B cell (primary cell): ENCODE measurements at regions not wholly inside any gene's neighbourhood (a gene's known extent, or its start where the extent isn't known, plus 50 kb on each side); places are given as distances from the start of the nearest gene placed in this dataset.

Experiments used
- ATAC-seq: fragments of 200-7000 bp; cut with Tn5 transposase; one replicate; pipeline ENCODE4 v1.10.0; 2021; ENCODE audit warnings: low read depth, mild to moderate bottlenecking, moderate number of reproducible peaks, moderate library complexity
- CTCF ChIA-PET: fragments of 350-600 bp; sonication (Branson Sonifier 250); formaldehyde crosslinking; loops from one replicate; lab custom pipeline; 2021; ENCODE audit warnings: antibody characterized with exemption, inconsistent platforms; lab: Charles Lee
- POLR2A ChIA-PET: fragments of 350-600 bp; sonication (Branson Sonifier 250); formaldehyde crosslinking; loops from one replicate; lab custom pipeline; 2021; ENCODE audit warnings: antibody characterized with exemption; lab: Charles Lee
- DNase-seq: peaks from one replicate; pipeline ENCODE4 v3.0.0; 2013
- H2AFZ ChIP-seq: 2 replicates; pipeline ENCODE4 v1.6.1; 2012; ENCODE audit warnings: mild to moderate bottlenecking, low read depth, low read length; ENCODE audit not compliant: insufficient read depth, poor library complexity, severe bottlenecking
- H3K27ac ChIP-seq, 2 donors: 1 replicate in 1 of 2; 2 replicates in 1 of 2; pipeline ENCODE4 v1.5.1; 2012 to 2013; ENCODE audit warnings: low read length in 2 of 2, mild to moderate bottlenecking in 2 of 2, moderate library complexity in 1 of 2
- H3K27me3 ChIP-seq, 4 experiments: fragments of 200-600 bp in 1 of 4; sonication (generic) in 1 of 4; replicated peaks in 1 of 4; 1 replicate in 2 of 4; 2 replicates in 2 of 4; pipeline versions ENCODE4 v1.6.1 to v1.7.0; 2013 to 2016; ENCODE audit warnings: low read length in 3 of 4, mild to moderate bottlenecking in 2 of 4, mixed read lengths in 1 of 4, moderate library complexity in 1 of 4; ENCODE audit not compliant: insufficient read depth in 4 of 4, control insufficient read depth in 3 of 4; ENCODE audit errors: control extremely low read depth in 1 of 4
- H3K36me3 ChIP-seq, 2 experiments: replicated peaks in 1 of 2; 1 replicate in 1 of 2; 2 replicates in 1 of 2; pipeline versions ENCODE4 v1.6.1 to v1.7.1; 2013; ENCODE audit warnings: low read length in 1 of 2; ENCODE audit not compliant: insufficient read depth in 2 of 2, control insufficient read depth in 1 of 2; ENCODE audit errors: control extremely low read depth in 1 of 2, extremely low read depth in 1 of 2
- H3K4me1 ChIP-seq, 2 donors: fragments of 200-600 bp in 1 of 2; sonication (generic) in 1 of 2; 1 replicate in 1 of 2; 2 replicates in 1 of 2; pipeline versions ENCODE4 v1.5.1 to v1.6.1; 2013 to 2017; ENCODE audit warnings: low read length in 2 of 2; ENCODE audit not compliant: control insufficient read depth in 2 of 2, insufficient read depth in 2 of 2
- H3K4me2 ChIP-seq: replicated peaks from 2 replicates; pipeline ENCODE3; 2012; ENCODE audit warnings: mild to moderate bottlenecking, low read depth, low read length; ENCODE audit not compliant: poor library complexity, severe bottlenecking
- H3K4me3 ChIP-seq, 5 experiments: fragments of 200-600 bp in 1 of 5; sonication (generic) in 1 of 5; 1 replicate in 3 of 5; 2 replicates in 2 of 5; pipeline versions ENCODE4 v1.5.1 to v1.7.0; 2011 to 2016; ENCODE audit warnings: low read length in 4 of 5, mild to moderate bottlenecking in 4 of 5, low read depth in 2 of 5, control low read depth in 1 of 5, moderate library complexity in 1 of 5; ENCODE audit not compliant: insufficient read depth in 1 of 5; ENCODE audit errors: control extremely low read depth in 1 of 5, extremely low read depth in 1 of 5
- H3K79me2 ChIP-seq: fragments of 200-600 bp; sonication (generic); one replicate; pipeline ENCODE4 v1.6.0; 2016; ENCODE audit warnings: low read length; ENCODE audit not compliant: control insufficient read depth, insufficient read depth
- H3K9ac ChIP-seq: fragments of 200-600 bp; sonication (generic); 2 replicates; pipeline ENCODE4 v1.6.1; 2017; ENCODE audit warnings: mild to moderate bottlenecking, low read length, moderate library complexity
- H3K9me3 ChIP-seq, 3 donors: one replicate each; pipeline versions ENCODE4 v1.6.1 to v1.7.1; 2013; ENCODE audit warnings: low read length in 2 of 3; ENCODE audit not compliant: control insufficient read depth in 2 of 3, insufficient read depth in 1 of 3; ENCODE audit errors: control extremely low read depth in 1 of 3
- H4K20me1 ChIP-seq: 2 replicates; pipeline ENCODE4 v1.6.0; 2012; ENCODE audit warnings: mild to moderate bottlenecking, low read length; ENCODE audit not compliant: insufficient read depth, control insufficient read depth, poor library complexity, severe bottlenecking
- H3K27ac Mint-ChIP-seq: one replicate; pipeline ENCODE4 v1.8.0; 2021; ENCODE audit warnings: mixed read lengths
- H3K27me3 Mint-ChIP-seq: one replicate; pipeline ENCODE4 v1.8.0; 2021; ENCODE audit warnings: mixed read lengths
- H3K4me1 Mint-ChIP-seq: one replicate; pipeline ENCODE4 v1.8.0; 2021; ENCODE audit warnings: mixed read lengths
- H3K4me3 Mint-ChIP-seq: one replicate; pipeline ENCODE4 v1.8.0; 2021; ENCODE audit warnings: mixed read lengths
- H3K9me3 Mint-ChIP-seq: one replicate; pipeline ENCODE4 v1.8.0; 2022; ENCODE audit warnings: mixed read lengths; ENCODE audit not compliant: insufficient read depth
- EZH2 ChIP-seq: IDR thresholded peaks from 2 replicates; pipeline ENCODE4 v1.6.1; 2012; ENCODE audit warnings: borderline replicate concordance, low read depth, mild to moderate bottlenecking, moderate library complexity, low read length; ENCODE audit not compliant: insufficient read depth, poor library complexity, severe bottlenecking
- WGBS: methylation state at CpG from one replicate; pipeline ENCODE4 v1.1.5; 2013; ENCODE audit warnings: missing lambda C conversion rate; ENCODE audit not compliant: insufficient coverage; 5-methylcytosine and 5-hydroxymethylcytosine counted together
- intact Hi-C: fragments of 100-400 bp; cut with micrococcal nuclease; formaldehyde crosslinking; loops from one replicate; pipeline ENCODE4 v1.10.0; 2022
- TF ChIP-seq, protein P1 (sequence below): fragments of 200-600 bp; IDR thresholded peaks from one replicate; pipeline ENCODE4 v1.8.0; 2022; ENCODE audit warnings: antibody characterized with exemption, mild to moderate bottlenecking

GRCh38 chr4:15235135-15235534, 192.7 kb upstream of the C1QTNF7 start:
- ChIA-PET CTCF (interaction anchor here (1.8 kb wide), 1 partner anchor 10 kb away, joined by 5 read pairs; no protein-coding TSS in a partner anchor), POLR2A (no interaction called here)
- Histone ChIP-seq H3K4me3 (no peak overlapping the region), H4K20me1 (no peaks in the 10 kb centered on the region), H2AFZ (no peak overlapping the region), H3K9me3 (no peaks in the 10 kb centered on the region), H3K4me1 (peaks cover 13 to 16% of the 10 kb centered on the region in 2 donors), H3K4me2 (no peak overlapping the region), H3K79me2 (no peaks in the 10 kb centered on the region), H3K9ac (no peak overlapping the region), H3K36me3 (no peaks in the 10 kb centered on the region), H3K27ac (no peak overlapping the region), H3K27me3 (no peaks in the 10 kb centered on the region)
- H3K9me3 Mint-ChIP-seq, result no peaks in the 10 kb centered on the region
- H3K27me3 Mint-ChIP-seq, result peaks cover 3% of the 10 kb centered on the region
- WGBS, result no CpG with 5 or more reads among the region's 2 CpGs
- no peak overlapping the region for H3K4me3 Mint-ChIP-seq
- H3K27ac Mint-ChIP-seq, result no peak overlapping the region
- intact Hi-C loops, result loop anchor here (10.0 kb wide), 1 partner anchor 1580 kb away; no protein-coding TSS in a partner anchor
- ATAC-seq (no peak), DNase-seq (no peak)
- TF ChIP-seq EZH2, result no peak
- TF ChIP-seq, protein P1, sequence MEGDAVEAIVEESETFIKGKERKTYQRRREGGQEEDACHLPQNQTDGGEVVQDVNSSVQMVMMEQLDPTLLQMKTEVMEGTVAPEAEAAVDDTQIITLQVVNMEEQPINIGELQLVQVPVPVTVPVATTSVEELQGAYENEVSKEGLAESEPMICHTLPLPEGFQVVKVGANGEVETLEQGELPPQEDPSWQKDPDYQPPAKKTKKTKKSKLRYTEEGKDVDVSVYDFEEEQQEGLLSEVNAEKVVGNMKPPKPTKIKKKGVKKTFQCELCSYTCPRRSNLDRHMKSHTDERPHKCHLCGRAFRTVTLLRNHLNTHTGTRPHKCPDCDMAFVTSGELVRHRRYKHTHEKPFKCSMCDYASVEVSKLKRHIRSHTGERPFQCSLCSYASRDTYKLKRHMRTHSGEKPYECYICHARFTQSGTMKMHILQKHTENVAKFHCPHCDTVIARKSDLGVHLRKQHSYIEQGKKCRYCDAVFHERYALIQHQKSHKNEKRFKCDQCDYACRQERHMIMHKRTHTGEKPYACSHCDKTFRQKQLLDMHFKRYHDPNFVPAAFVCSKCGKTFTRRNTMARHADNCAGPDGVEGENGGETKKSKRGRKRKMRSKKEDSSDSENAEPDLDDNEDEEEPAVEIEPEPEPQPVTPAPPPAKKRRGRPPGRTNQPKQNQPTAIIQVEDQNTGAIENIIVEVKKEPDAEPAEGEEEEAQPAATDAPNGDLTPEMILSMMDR, result no peak
- peaks cover 25% of the 10 kb centered on the region for H3K4me1 Mint-ChIP-seq

DNA sequence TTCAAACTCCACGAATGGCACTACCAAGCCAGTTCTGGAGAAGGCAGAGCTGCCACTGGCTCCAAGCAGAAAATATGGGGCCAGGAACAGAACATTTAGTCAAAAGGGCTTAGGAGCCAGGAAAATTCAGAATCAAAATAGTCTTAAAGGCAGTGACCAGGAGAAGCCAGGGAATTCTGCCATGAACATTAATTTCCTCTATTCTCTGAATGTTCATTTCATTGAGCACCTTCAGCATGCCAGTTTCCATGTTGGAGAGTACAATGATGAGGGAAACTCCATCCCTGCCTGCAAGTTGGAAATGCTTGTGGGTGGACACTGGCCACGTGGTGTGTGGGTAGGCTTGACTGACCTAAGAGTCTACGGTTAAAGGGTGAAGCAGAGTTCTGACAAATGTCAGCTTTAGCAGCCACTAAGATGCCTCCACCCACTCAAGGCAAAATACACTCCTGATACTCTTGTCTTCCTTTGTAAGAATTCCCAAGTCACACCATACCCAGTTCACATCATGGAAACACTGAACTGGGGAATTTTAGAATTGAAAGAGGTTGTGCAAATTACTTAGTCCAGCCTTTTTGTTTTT, 190.1 kb upstream of the C1QTNF7 start:
- intact Hi-C loops, result loop anchor here (1.0 to 10.0 kb wide), 4 partner anchors 159 to 1583 kb away; partner anchors contain the start of gene FBXL5
- Mint-ChIP-seq H3K9me3 (no peaks in the 10 kb centered on the region), H3K27ac (no peak overlapping the region), H3K27me3 (peaks cover 3% of the 10 kb centered on the region), H3K4me1 (peaks cover 20% of the 10 kb centered on the region), H3K4me3 (no peak overlapping the region)
- Histone ChIP-seq H3K4me1 (peaks cover 13 to 15% of the 10 kb centered on the region in 2 donors), H3K9ac (no peak overlapping the region), H4K20me1 (no peaks in the 10 kb centered on the region), H2AFZ (no peak overlapping the region), H3K4me2 (no peak overlapping the region), H3K79me2 (no peaks in the 10 kb centered on the region), H3K4me3 (no peak overlapping the region), H3K27me3 (no peaks in the 10 kb centered on the region), H3K9me3 (no peaks in the 10 kb centered on the region), H3K36me3 (no peaks in the 10 kb centered on the region), H3K27ac (no peak overlapping the region)
- ATAC-seq (no peak), DNase-seq (no peak)
- ChIA-PET POLR2A (no interaction called here), CTCF (interaction anchor here (0.8 to 2.5 kb wide), 6 partner anchors 158 to 228 kb away, joined by 3 to 22 read pairs (median 4); no protein-coding TSS in a partner anchor)
- TF ChIP-seq, protein P1, result no peak
- no peak for TF ChIP-seq EZH2
- 75% methylated on average over 2 of the region's 3 CpGs for WGBS
